HG02870 (cell line): ENCODE measurements at regions not wholly inside any gene's neighbourhood (a gene's known extent, or its start where the extent isn't known, plus 50 kb on each side); places are given as distances from the start of the nearest gene placed in this dataset.
"Not testable (repeated sequence)": the region's sequence is repeated elsewhere in the genome, so short reads cannot be mapped to it uniquely, and the experiment has no call there.

Experiments used
- ATAC-seq: cut with Tn5 transposase; IDR thresholded peaks from one replicate; pipeline ENCODE4 v1.9.1; 2021; ENCODE audit warnings: mild to moderate bottlenecking, moderate library complexity; ENCODE audit not compliant: unreplicated experiment

DNA sequence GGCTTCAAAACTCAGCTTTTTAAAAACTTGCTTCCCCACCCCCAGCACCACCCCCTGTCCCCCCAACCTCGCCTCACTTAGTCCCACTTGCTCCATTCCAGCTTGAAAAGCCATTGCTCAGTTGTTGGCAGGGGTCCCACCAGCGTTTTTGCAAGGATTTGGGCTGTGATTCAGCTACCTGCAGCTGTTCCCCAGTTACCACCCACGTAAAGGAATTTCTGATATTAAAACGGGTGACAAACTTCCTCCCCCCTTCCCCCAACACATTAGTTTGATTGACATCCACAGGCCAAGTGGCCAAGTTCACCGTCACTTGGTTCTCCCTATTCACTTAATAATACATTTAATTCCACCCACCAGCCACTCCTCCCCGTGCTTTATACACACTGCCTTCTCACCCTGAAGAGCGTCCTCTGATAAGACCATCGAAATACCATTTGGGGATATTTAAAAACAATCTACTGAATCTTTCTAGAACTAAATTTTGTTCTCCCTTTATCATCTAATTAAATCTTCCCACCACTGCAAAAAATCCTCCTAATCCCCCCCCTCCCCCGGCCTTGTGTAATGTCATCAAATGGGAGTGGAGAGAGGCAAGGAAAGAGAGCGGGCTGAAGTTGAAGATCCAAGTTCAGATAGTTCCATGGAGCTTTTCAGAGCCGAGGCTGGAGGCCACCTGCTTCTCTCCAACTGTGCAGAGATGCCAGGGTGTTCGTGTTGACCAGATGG is 55.1 kb downstream of the SOX9 start:
- ATAC-seq: no peak

GRCh38 chr17:72176516-72176851 is 55.7 kb downstream of the SOX9 start:
- ATAC-seq: no peak

- no peak for ATAC-seq
Observed at GRCh38 chr17:72176951-72177660, 56.3 kb downstream of the SOX9 start.

DNA sequence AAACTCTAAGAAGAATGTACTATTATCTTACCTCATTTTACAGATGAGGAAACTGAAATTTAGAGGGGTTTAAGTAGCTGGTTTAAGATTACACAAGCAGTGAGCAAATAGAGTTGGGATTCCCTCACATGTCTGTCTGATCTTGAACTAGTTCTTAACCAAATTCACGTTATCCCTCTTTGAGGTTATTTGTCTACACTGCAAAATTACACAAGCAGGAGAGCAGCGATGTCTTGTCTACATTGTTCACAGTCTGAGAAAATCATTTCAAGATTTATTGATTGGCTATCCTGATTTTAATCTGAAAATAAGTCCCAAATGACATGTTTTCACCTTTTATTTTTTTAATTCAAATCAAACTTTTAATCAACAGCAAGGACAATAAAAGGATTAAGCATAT is 56.9 kb downstream of the SOX9 start:
- no peak for ATAC-seq

GRCh38 chr17:72182371-72182873 is 61.6 kb downstream of the SOX9 start:
- ATAC-seq: no peak

- ATAC-seq: no peak
Observed at GRCh38 chr17:72183194-72183685, 62.4 kb downstream of the SOX9 start.

DNA sequence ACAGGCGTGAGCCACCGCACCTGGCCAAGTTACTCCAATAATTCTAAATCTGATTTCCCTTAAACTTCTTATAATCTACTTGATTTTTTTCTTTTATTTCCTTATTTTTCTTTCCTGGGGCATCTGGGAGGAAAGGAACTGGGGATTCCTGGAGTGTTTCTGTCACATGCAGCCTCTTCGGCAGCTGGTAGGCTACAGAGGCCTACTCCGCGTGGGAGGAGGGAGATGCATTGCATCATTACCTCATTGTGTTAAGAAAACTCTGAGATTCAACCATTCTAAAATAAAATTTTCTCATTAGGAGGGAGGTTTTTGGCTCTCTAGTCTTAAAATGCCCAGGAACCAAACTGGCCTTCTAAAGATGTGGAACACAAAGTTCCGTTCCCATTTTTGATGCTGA is 64.0 kb downstream of the SOX9 start:
- ATAC-seq: no peak

- no peak for ATAC-seq
Observed at GRCh38 chr17:72185564-72185963, 64.7 kb downstream of the SOX9 start.

DNA sequence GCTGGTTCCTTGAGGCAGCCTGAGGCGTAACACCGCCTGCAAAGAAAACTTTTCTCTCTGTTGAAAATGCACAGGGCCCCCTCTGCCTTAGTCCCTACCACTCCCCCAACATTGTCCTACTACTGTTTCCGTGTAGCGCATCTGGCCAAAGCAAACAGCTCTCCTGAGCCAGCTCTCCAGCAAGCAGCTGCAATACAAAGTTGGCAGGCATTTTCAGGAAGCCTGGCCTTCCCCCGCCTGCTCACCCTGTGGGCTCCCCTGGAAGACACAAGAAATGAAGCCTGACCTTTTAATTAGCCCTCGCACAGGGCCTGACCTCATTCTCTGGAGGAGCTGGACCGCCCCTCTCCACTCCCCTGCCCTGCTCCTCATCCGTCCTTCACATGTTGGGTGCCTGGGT is 66.7 kb downstream of the SOX9 start:
- ATAC-seq: no peak

DNA sequence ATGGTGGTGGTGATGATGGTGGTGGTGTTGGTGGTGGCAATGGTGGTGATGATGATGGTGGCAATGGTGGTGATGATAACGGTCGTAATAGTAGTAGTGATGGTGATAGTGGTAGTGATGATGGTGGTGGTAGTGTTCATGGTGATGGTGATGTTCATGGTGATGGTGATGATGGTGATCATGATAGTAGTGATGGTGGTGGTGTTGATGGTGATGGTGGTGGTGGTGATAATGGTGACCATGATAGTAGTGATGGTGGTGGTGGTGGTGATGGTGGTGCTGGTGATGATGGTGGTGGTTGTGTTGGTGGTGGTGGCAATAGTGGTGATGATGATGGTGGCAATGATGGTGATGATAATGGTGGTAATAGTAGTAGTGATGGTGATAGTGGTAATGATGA is 68.0 kb downstream of the SOX9 start:
- ATAC-seq: no peak

DNA sequence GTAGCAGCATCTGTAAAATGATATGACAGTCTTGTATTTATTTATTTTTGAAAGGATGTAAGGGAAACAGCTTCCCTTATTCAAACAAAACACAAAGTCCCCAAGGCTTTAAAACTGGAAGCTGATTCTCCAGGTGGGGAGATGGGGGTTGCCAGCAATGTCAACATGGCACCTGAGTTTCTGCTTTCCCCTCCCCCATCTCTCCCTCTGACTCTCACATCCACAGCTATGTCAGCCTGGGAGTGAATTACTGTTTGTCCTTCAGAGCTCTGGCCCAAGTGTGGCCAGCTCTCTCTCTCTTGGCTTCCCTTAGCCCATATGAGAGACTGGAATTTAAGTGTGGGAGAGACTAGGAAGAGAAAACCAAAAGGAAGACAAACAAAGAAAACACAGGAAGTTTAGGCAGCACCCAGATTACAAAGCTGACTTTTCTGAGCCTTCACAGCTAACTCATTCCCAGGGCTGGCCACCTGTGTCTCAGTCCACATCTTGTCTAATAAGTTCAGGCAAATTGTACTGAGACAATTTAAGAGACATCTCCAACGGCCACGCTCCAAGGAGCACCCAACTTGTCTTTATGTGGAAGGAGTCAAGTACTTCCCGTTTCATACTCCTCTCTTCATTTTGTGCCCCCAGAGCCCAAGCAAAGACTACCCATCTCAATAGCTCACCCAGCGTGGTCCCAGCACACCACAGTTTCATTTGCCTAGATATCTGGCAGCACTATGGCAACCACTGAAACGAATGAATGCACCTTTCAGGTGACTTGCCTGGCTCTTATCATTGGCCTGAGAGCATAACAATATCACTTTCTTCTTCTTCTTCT is 69.2 kb downstream of the SOX9 start:
- no peak for ATAC-seq

GRCh38 chr17:72191356-72191755 is 70.5 kb downstream of the SOX9 start:
- ATAC-seq: no peak

GRCh38 chr17:72191921-72192799 is 71.3 kb downstream of the SOX9 start:
- ATAC-seq: no peak

- no peak for ATAC-seq
Observed at GRCh38 chr17:72192800-72193192, 72.0 kb downstream of the SOX9 start.

- no peak for ATAC-seq
Observed at GRCh38 chr17:72193391-72194106, 72.7 kb downstream of the SOX9 start.

DNA sequence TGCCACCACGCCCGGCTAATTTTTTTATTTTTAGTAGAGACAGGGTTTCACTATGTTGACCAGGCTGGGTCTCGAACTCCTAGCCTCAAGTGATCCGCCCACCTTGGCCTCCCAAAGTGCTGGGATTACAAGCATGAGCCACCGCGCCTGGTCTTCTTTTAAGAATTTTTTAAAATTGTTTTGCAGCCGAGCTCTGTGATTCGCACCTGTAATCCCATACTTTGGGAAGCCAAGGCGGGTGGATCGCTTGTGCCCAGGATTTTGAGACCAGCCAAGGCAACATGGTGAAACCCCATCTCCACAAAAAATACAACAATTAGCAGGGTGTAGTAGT is 73.3 kb downstream of the SOX9 start:
- ATAC-seq: not testable (repeated sequence)

GRCh38 chr17:72199256-72199655 is 78.4 kb downstream of the SOX9 start:
- ATAC-seq: no peak

GRCh38 chr17:72204742-72205141 is 83.9 kb downstream of the SOX9 start:
- no peak for ATAC-seq

DNA sequence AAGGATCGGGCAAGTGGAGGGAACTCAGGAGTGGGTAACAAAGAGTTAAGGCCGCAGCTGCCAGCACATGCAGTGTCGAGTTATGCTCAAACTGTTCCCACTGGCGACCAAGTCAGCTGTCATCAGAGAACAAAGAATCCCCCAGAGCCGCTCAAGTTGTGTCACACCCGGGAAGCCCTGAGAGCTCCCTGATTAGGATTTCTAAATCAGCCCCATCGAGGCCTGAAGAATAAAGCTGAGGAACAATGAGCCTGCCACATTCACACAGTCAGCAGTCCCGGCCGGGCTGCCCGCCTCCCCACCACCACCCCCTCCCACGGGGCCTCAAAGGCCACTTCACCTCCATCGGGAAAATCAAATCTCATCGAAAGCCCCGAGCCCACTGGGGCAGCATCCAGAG is 84.5 kb downstream of the SOX9 start:
- ATAC-seq: no peak

DNA sequence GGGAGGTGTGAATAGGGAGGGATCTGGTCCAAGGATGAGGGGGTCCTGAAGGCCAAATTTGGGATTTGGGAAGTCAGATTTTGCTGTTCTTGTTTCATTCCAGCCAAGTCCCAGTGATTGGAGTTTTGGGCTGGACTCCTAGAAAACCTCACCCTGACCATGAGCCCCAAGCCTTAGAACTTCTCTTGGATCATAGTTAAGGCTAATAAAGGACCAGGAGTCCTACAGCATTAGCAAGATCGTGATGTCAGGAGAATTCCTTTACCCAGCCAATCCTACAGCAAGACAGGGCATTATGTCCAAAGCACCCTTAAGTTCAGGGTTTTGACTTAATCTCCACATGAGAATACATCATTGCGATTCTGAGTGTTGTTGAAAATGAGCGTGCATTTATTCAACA is 85.0 kb downstream of the SOX9 start:
- ATAC-seq: no peak
